ENCODE measurements at regions not wholly inside any gene's neighbourhood (a gene's known extent, or its start where the extent isn't known, plus 50 kb on each side); places are given as distances from the start of the nearest gene placed in this dataset.

- TF ChIP-seq CTCF (IDR thresholded peaks at IDR 0.05; ENCODE audit: low read depth, low read length) = no peak
- TF ChIP-seq EZH2phosphoT487 (IDR thresholded peaks at IDR 0.05; ENCODE audit: low read depth) = no peak
Observed at GRCh38 chr3:56932866-56933265, 127.6 kb upstream of the SPATA12 start.
